GM12878 (cell line): ENCODE measurements at regions not wholly inside any gene's neighbourhood (a gene's known extent, or its start where the extent isn't known, plus 50 kb on each side); places are given as distances from the start of the nearest gene placed in this dataset.

Source experiments
- ATAC-seq: fragments of 200-7000 bp; cut with Tn5 transposase; 3 replicates; pipeline ENCODE4 v1.9.1; 2020; ENCODE audit warnings: mild to moderate bottlenecking, moderate library complexity
- BruUV-seq: library from RNA; stranded (reverse); fragments of 400-500 nt; replicated peaks from 2 replicates; lab custom pipeline; 2021; lab: Mats Ljungman, UMichigan
- CTCF ChIA-PET: fragments of 300-600 bp; sonication (Branson Sonifier 250); formaldehyde crosslinking; extraction: SDS; loops from one replicate; lab custom pipeline; 2021; ENCODE audit warnings: inconsistent platforms; lab: Yijun Ruan, JAX
- POLR2A ChIA-PET: fragments of 350-600 bp; formaldehyde crosslinking; extraction: SDS; loops from one replicate; lab custom pipeline; 2021; ENCODE audit warnings: inconsistent platforms; lab: Charles Lee
- RAD21 ChIA-PET: fragments of 300-600 bp; sonication (Branson Sonifier 250); formaldehyde crosslinking; loops from one replicate; lab custom pipeline; 2023; ENCODE audit warnings: antibody characterized with exemption; ENCODE audit not compliant: unreplicated experiment; lab: Charles Lee
- SMC1A ChIA-PET: fragments of 300-600 bp; sonication (Branson Sonifier 250); formaldehyde crosslinking; loops from one replicate; lab custom pipeline; 2023; ENCODE audit not compliant: unreplicated experiment, uncharacterized antibody; lab: Charles Lee
- DNase-seq: peaks from one replicate; pipeline ENCODE4 v3.0.0-alpha.2; 2011; ENCODE audit warnings: low read depth, low spot score
- FAIRE-seq: peaks from 3 replicates; lab custom pipeline; 2011; peaks lifted over from hg19 to GRCh38; lab: Jason Lieb, UNC
- H2AFZ ChIP-seq: 2 replicates; pipeline ENCODE4 v1.6.0; 2011; ENCODE audit warnings: low read depth, low read length, control low read depth; ENCODE audit not compliant: control insufficient read depth
- H3K27ac ChIP-seq: 2 replicates; pipeline ENCODE4 v1.5.1; 2011; ENCODE audit warnings: control low read depth; ENCODE audit not compliant: control insufficient read depth, insufficient read depth
- H3K27me3 ChIP-seq, 2 experiments: replicated peaks in 1 of 2; 2 replicates each; pipeline versions ENCODE4 v1.6.0 to v1.6.1; 2011; ENCODE audit warnings: low read length in 1 of 2; ENCODE audit not compliant: control insufficient read depth in 2 of 2, insufficient read depth in 2 of 2
- H3K36me3 ChIP-seq, 2 experiments: 2 replicates each; pipeline ENCODE4 v1.5.1; 2011; ENCODE audit warnings: low read length in 1 of 2; ENCODE audit not compliant: control insufficient read depth in 2 of 2, insufficient read depth in 2 of 2
- H3K4me1 ChIP-seq: 2 replicates; pipeline ENCODE4 v1.6.1; 2011; ENCODE audit warnings: mild to moderate bottlenecking, low read length, moderate library complexity, mixed read lengths; ENCODE audit not compliant: control insufficient read depth, insufficient read depth
- H3K4me2 ChIP-seq: 2 replicates; pipeline ENCODE4 v1.6.0; 2011; ENCODE audit warnings: control low read depth; ENCODE audit not compliant: control insufficient read depth, insufficient read depth
- H3K4me3 ChIP-seq: fragments of 200-600 bp; sonication (generic); 2 replicates; pipeline ENCODE4 v1.5.1; 2016
- H3K79me2 ChIP-seq: 2 replicates; pipeline ENCODE4 v1.6.0; 2011; ENCODE audit warnings: low read length; ENCODE audit not compliant: control insufficient read depth, insufficient read depth
- H3K9ac ChIP-seq: 2 replicates; pipeline ENCODE4 v1.8.0; 2011; ENCODE audit warnings: low read length, control low read depth, mixed read lengths; ENCODE audit not compliant: control insufficient read depth, insufficient read depth
- H3K9me3 ChIP-seq: replicated peaks from 3 replicates; pipeline ENCODE4 v1.5.1; 2011; ENCODE audit warnings: mild to moderate bottlenecking, low read length; ENCODE audit not compliant: control insufficient read depth, insufficient read depth
- H4K20me1 ChIP-seq: 2 replicates; pipeline ENCODE4 v1.6.0; 2011; ENCODE audit not compliant: control insufficient read depth, insufficient read depth
- BMI1 ChIP-seq: fragments of 450-650 bp; IDR thresholded peaks from 2 replicates; pipeline ENCODE4 v1.6.1; 2016; ENCODE audit warnings: mild to moderate bottlenecking, moderate library complexity, borderline replicate concordance
- CBX3 ChIP-seq: fragments of 200-600 bp; sonication (generic); IDR thresholded peaks from 2 replicates; pipeline ENCODE4 v1.6.1; 2016; ENCODE audit warnings: low read depth, borderline replicate concordance
- CREB1 ChIP-seq: IDR thresholded peaks from 2 replicates; pipeline ENCODE4 v1.6.1; 2012; ENCODE audit warnings: low read depth, mild to moderate bottlenecking, inconsistent platforms
- HDAC2 ChIP-seq: fragments of 200-600 bp; sonication (generic); IDR thresholded peaks from 2 replicates; pipeline ENCODE4 v1.6.1; 2017
- KDM1A ChIP-seq: fragments of 200-600 bp; sonication (generic); IDR thresholded peaks from 2 replicates; pipeline ENCODE4 v1.6.1; 2016; ENCODE audit warnings: borderline replicate concordance
- LARP7 ChIP-seq: fragments of 450-650 bp; IDR thresholded peaks from 2 replicates; pipeline ENCODE4 v1.6.1; 2017; ENCODE audit warnings: mild to moderate bottlenecking
- MTA2 ChIP-seq: fragments of 450-650 bp; IDR thresholded peaks from 2 replicates; pipeline ENCODE4 v1.6.1; 2016; ENCODE audit warnings: low read depth, mild to moderate bottlenecking, moderate library complexity
- PAX5 ChIP-seq: IDR thresholded peaks from 2 replicates; pipeline ENCODE4 v1.6.1; 2011; ENCODE audit warnings: low read depth, low read length, borderline replicate concordance
- POLR2A ChIP-seq: IDR thresholded peaks from 2 replicates; pipeline ENCODE4 v1.6.1; 2011; ENCODE audit warnings: low read depth, mild to moderate bottlenecking, low read length
- PRDM15 ChIP-seq: fragments of 450-650 bp; formaldehyde crosslinking; IDR thresholded peaks from 2 replicates; pipeline ENCODE4 v1.4.0; 2020; ENCODE audit warnings: mild to moderate bottlenecking, moderate library complexity
- SPI1 ChIP-seq: IDR thresholded peaks from 2 replicates; pipeline ENCODE4 v1.6.1; 2011; ENCODE audit warnings: low read depth, mild to moderate bottlenecking, low read length, moderate library complexity, borderline replicate concordance; ENCODE audit not compliant: insufficient read depth
- ZBED1 ChIP-seq: IDR thresholded peaks from 2 replicates; pipeline ENCODE4 v1.6.1; 2016; ENCODE audit warnings: borderline replicate concordance
- WGBS: methylation state at CpG from one replicate; pipeline ENCODE4 v1.1.6; 2016; ENCODE audit warnings: low lambda C conversion rate; ENCODE audit not compliant: insufficient replicate concordance, insufficient coverage; ENCODE audit errors: missing lambda C conversion rate; 5-methylcytosine and 5-hydroxymethylcytosine counted together
- in situ Hi-C: fragments of 300-500 bp; cut with MboI; formaldehyde crosslinking; loops from 9 replicates; pipeline ENCODE4 v1.14.3; 2018; ENCODE audit warnings: mixed read lengths
- intact Hi-C: fragments of 100-400 bp; cut with micrococcal nuclease; formaldehyde crosslinking; loops from one replicate; pipeline ENCODE4 v1.14.2; 2022; ENCODE audit not compliant: unreplicated experiment
- TF ChIP-seq, protein P1 (sequence below): fragments of 450-650 bp; formaldehyde crosslinking; IDR thresholded peaks from 2 replicates; pipeline ENCODE4 v1.4.0; 2022; ENCODE audit warnings: mild to moderate bottlenecking, moderate library complexity
- TF ChIP-seq, protein P2 (sequence below): fragments of 450-650 bp; IDR thresholded peaks from 2 replicates; pipeline ENCODE4 v1.6.1; 2017; ENCODE audit warnings: borderline replicate concordance
- TF ChIP-seq, protein P3 (sequence below): IDR thresholded peaks from 2 replicates; pipeline ENCODE4 v1.6.1; 2012; ENCODE audit warnings: low read depth, low read length, improper control_type of control experiment

DNA sequence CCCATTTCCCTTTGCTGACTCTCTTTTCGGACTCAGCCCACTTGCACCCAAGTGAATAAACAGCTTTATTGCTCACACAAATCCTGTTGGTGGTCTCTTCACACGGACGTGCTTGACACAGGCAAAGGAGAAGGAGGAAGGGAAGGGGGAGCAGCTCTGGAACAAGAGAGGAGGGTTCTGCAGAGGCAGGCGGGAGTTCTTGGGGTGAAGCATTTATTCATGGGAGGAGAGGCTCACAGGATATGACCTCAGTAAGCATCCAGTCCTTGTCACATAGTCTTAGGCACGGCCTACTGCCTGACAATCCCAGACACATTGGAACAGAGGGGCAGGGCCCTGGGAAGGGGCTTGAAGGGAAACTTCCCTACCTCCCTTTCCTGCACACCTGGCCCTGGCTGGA is 171.7 kb upstream of the HS6ST1 start (continued):
- TF ChIP-seq PRDM15 (no peak), KDM1A (no peak)
- TF ChIP-seq, all 136 proteins: peak for 0

- no peaks in the 10 kb centered on the region for H3K36me3 ChIP-seq
- CTCF ChIA-PET = no interaction called here
- H3K4me1 ChIP-seq = no peaks in the 10 kb centered on the region
- no peak for DNase-seq
- no peak overlapping the region for H3K27ac ChIP-seq
- no peak for ATAC-seq
- RAD21 ChIA-PET = no interaction called here
- H3K9ac ChIP-seq = no peak overlapping the region
- no peaks in the 10 kb centered on the region for H4K20me1 ChIP-seq
- POLR2A ChIA-PET = no interaction called here
- 35% methylated on average over 12 of the region's 12 CpGs for WGBS
- no peak overlapping the region for H2AFZ ChIP-seq
- H3K9me3 ChIP-seq = no peaks in the 10 kb centered on the region
- in situ Hi-C loops (no loop called here), intact Hi-C loops (no loop called here)
- H3K4me3 ChIP-seq = no peak overlapping the region
- no peak overlapping the region for H3K4me2 ChIP-seq
- no peak for FAIRE-seq
- H3K27me3 ChIP-seq = peaks cover 0 to 3% of the 10 kb centered on the region in 2 experiments; a peak in 1 of 4 replicates
- no peaks in the 10 kb centered on the region for H3K79me2 ChIP-seq
- BruUV-seq = no TSS peak
- SMC1A ChIA-PET = no interaction called here
- TF ChIP-seq PAX5 = no peak
- TF ChIP-seq, protein P1, sequence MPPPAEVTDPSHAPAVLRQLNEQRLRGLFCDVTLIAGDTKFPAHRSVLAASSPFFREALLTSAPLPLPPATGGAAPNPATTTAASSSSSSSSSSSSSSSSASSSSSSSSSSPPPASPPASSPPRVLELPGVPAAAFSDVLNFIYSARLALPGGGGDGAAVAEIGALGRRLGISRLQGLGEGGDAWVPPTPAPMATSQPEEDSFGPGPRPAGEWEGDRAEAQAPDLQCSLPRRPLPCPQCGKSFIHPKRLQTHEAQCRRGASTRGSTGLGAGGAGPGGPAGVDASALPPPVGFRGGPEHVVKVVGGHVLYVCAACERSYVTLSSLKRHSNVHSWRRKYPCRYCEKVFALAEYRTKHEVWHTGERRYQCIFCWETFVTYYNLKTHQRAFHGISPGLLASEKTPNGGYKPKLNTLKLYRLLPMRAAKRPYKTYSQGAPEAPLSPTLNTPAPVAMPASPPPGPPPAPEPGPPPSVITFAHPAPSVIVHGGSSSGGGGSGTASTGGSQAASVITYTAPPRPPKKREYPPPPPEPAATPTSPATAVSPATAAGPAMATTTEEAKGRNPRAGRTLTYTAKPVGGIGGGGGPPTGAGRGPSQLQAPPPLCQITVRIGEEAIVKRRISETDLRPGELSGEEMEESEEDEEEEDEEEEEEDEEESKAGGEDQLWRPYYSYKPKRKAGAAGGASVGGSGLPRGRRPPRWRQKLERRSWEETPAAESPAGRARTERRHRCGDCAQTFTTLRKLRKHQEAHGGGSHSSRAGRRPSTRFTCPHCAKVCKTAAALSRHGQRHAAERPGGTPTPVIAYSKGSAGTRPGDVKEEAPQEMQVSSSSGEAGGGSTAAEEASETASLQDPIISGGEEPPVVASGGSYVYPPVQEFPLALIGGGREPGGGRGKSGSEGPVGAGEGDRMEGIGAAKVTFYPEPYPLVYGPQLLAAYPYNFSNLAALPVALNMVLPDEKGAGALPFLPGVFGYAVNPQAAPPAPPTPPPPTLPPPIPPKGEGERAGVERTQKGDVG = no peak
- TF ChIP-seq MTA2 = no peak
- no peak for TF ChIP-seq CBX3
- no peak for TF ChIP-seq HDAC2
- TF ChIP-seq, protein P2, sequence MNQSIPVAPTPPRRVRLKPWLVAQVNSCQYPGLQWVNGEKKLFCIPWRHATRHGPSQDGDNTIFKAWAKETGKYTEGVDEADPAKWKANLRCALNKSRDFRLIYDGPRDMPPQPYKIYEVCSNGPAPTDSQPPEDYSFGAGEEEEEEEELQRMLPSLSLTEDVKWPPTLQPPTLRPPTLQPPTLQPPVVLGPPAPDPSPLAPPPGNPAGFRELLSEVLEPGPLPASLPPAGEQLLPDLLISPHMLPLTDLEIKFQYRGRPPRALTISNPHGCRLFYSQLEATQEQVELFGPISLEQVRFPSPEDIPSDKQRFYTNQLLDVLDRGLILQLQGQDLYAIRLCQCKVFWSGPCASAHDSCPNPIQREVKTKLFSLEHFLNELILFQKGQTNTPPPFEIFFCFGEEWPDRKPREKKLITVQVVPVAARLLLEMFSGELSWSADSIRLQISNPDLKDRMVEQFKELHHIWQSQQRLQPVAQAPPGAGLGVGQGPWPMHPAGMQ = no peak
- TF ChIP-seq ZBED1 = no peak
- TF ChIP-seq CREB1 = no peak
- no peak for TF ChIP-seq LARP7
- TF ChIP-seq SPI1 = no peak
- TF ChIP-seq, protein P3, sequence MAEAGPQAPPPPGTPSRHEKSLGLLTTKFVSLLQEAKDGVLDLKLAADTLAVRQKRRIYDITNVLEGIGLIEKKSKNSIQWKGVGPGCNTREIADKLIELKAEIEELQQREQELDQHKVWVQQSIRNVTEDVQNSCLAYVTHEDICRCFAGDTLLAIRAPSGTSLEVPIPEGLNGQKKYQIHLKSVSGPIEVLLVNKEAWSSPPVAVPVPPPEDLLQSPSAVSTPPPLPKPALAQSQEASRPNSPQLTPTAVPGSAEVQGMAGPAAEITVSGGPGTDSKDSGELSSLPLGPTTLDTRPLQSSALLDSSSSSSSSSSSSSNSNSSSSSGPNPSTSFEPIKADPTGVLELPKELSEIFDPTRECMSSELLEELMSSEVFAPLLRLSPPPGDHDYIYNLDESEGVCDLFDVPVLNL = no peak
- TF ChIP-seq POLR2A = no peak
- no peak for TF ChIP-seq BMI1
These were observed 172.4 kb upstream of the HS6ST1 start for GRCh38 chr2:128490881-128491691.
